ENCODE measurements at regions not wholly inside any gene's neighbourhood (a gene's known extent, or its start where the extent isn't known, plus 50 kb on each side); places are given as distances from the start of the nearest gene placed in this dataset.

- TF ChIP-seq, protein P1, sequence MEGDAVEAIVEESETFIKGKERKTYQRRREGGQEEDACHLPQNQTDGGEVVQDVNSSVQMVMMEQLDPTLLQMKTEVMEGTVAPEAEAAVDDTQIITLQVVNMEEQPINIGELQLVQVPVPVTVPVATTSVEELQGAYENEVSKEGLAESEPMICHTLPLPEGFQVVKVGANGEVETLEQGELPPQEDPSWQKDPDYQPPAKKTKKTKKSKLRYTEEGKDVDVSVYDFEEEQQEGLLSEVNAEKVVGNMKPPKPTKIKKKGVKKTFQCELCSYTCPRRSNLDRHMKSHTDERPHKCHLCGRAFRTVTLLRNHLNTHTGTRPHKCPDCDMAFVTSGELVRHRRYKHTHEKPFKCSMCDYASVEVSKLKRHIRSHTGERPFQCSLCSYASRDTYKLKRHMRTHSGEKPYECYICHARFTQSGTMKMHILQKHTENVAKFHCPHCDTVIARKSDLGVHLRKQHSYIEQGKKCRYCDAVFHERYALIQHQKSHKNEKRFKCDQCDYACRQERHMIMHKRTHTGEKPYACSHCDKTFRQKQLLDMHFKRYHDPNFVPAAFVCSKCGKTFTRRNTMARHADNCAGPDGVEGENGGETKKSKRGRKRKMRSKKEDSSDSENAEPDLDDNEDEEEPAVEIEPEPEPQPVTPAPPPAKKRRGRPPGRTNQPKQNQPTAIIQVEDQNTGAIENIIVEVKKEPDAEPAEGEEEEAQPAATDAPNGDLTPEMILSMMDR (conservative IDR thresholded peaks at IDR 0.05): no peak
- TF ChIP-seq EZH2 (IDR thresholded peaks at IDR 0.05; ENCODE audit: low read depth): no peak
Observed at GRCh38 chr15:69847625-69848024, 250.1 kb downstream of the TLE3 start.

Measured in PC-9 (cell line).